Prostate gland (tissue), 2 donors: ENCODE measurements at regions not wholly inside any gene's neighbourhood (a gene's known extent, or its start where the extent isn't known, plus 50 kb on each side); places are given as distances from the start of the nearest gene placed in this dataset.

ENCODE experiments used
- DNase-seq: peaks from one replicate; pipeline ENCODE4 v3.0.0-alpha.2; 2019; ENCODE audit warnings: low spot score
- H3K27ac ChIP-seq, 2 donors: fragments of 200-600 bp; sonication (generic); 2 replicates each; pipeline ENCODE4 v1.5.1; 2017 to 2019
- H3K27me3 ChIP-seq: fragments of 200-600 bp; sonication (generic); replicated peaks from 2 replicates; pipeline ENCODE4 v1.5.1; 2019; ENCODE audit not compliant: insufficient read depth
- H3K36me3 ChIP-seq, 2 donors: fragments of 200-600 bp; sonication (generic); 1 replicate in 1 of 2; 2 replicates in 1 of 2; pipeline versions ENCODE4 v1.5.1 to v1.8.1; 2017 to 2019
- H3K4me1 ChIP-seq: fragments of 200-600 bp; sonication (generic); replicated peaks from 2 replicates; pipeline ENCODE4 v1.5.1; 2019
- H3K4me3 ChIP-seq, 2 donors: fragments of 200-600 bp; sonication (generic); 2 replicates each; pipeline ENCODE4 v1.5.1; 2017 to 2019
- H3K9me3 ChIP-seq: fragments of 200-600 bp; sonication (generic); 2 replicates; pipeline ENCODE4 v1.5.1; 2017
- CTCF ChIP-seq, 4 experiments: fragments of 200-600 bp in 2 of 4; fragments of 450-650 bp in 2 of 4; sonication (generic) in 2 of 4; IDR thresholded peaks; 1 replicate in 3 of 4; 2 replicates in 1 of 4; pipeline ENCODE4 v1.5.1; 2016 to 2019; ENCODE audit warnings: antibody characterized with exemption in 4 of 4, mild to moderate bottlenecking in 2 of 4, moderate library complexity in 2 of 4
- POLR2A ChIP-seq: fragments of 450-650 bp; IDR thresholded peaks from one replicate; pipeline ENCODE4 v1.6.1; 2016; ENCODE audit warnings: antibody characterized with exemption, mild to moderate bottlenecking
- POLR2AphosphoS5 ChIP-seq: sonication (generic); formaldehyde crosslinking; IDR thresholded peaks from one replicate; pipeline ENCODE4 v1.6.1; 2017; ENCODE audit warnings: antibody characterized with exemption
- WGBS: methylation state at CpG from one replicate; pipeline ENCODE4 v1.1.5; 2018; 5-methylcytosine and 5-hydroxymethylcytosine counted together
- intact Hi-C: fragments of 100-400 bp; cut with DNase I; formaldehyde crosslinking; loops from one replicate; pipeline ENCODE4 v1.14.2; 2022

- Histone ChIP-seq H3K36me3 (no peaks in the 10 kb centered on the region), H3K27me3 (no peaks in the 10 kb centered on the region), H3K4me3 (no peak overlapping the region), H3K9me3 (no peaks in the 10 kb centered on the region), H3K27ac (no peak overlapping the region), H3K4me1 (no peaks in the 10 kb centered on the region)
- DNase-seq, result no peak
- TF ChIP-seq CTCF (IDR thresholded peaks at IDR 0.05), result no peak
- TF ChIP-seq POLR2AphosphoS5, result no peak
- TF ChIP-seq POLR2A, result no peak
- intact Hi-C loops, result no loop called here
- 100% methylated on average over 2 of the region's 2 CpGs for WGBS
Measured at GRCh38 chr10:112006407-112006806, 177.2 kb downstream of the GPAM start.

- DNase-seq, result no peak
- intact Hi-C loops, result no loop called here
- Histone ChIP-seq H3K36me3 (no peaks in the 10 kb centered on the region), H3K27me3 (no peaks in the 10 kb centered on the region), H3K4me3 (no peak overlapping the region), H3K27ac (no peak overlapping the region), H3K4me1 (no peaks in the 10 kb centered on the region), H3K9me3 (no peaks in the 10 kb centered on the region)
- 78% methylated on average over 7 of the region's 7 CpGs for WGBS
- TF ChIP-seq POLR2AphosphoS5, result no peak
Measured at GRCh38 chr10:112006831-112007230, 176.7 kb downstream of the GPAM start.

GRCh38 chr10:112022196-112022595 is 161.4 kb downstream of the GPAM start:
- no peak overlapping the region for H3K27ac ChIP-seq
- no peaks in the 10 kb centered on the region for H3K36me3 ChIP-seq
- 55% methylated on average over 1 of the region's 1 CpG for WGBS
- no peak overlapping the region for H3K4me3 ChIP-seq
- no peaks in the 10 kb centered on the region for H3K9me3 ChIP-seq
- no peak for TF ChIP-seq POLR2AphosphoS5
- TF ChIP-seq CTCF (IDR thresholded peaks at IDR 0.05), result no peak
- no peak for TF ChIP-seq POLR2A
- no peaks in the 10 kb centered on the region for H3K27me3 ChIP-seq
- no peaks in the 10 kb centered on the region for H3K4me1 ChIP-seq
- DNase-seq, result no peak
- intact Hi-C loops, result no loop called here

GRCh38 chr10:112024079-112024478 is 159.5 kb downstream of the GPAM start:
- H3K4me1 ChIP-seq, result no peaks in the 10 kb centered on the region
- intact Hi-C loops, result no loop called here
- H3K27me3 ChIP-seq, result no peaks in the 10 kb centered on the region
- H3K4me3 ChIP-seq, result no peak overlapping the region
- no peak overlapping the region for H3K27ac ChIP-seq
- H3K9me3 ChIP-seq, result no peaks in the 10 kb centered on the region
- no peak for DNase-seq
- H3K36me3 ChIP-seq, result no peaks in the 10 kb centered on the region
- TF ChIP-seq POLR2AphosphoS5 (no peak), CTCF (IDR thresholded peaks at IDR 0.05) (no peak), POLR2A (no peak)

GRCh38 chr10:112025228-112025627 is 158.3 kb downstream of the GPAM start:
- Histone ChIP-seq H3K4me3 (no peak overlapping the region), H3K9me3 (no peaks in the 10 kb centered on the region), H3K4me1 (no peaks in the 10 kb centered on the region), H3K36me3 (no peaks in the 10 kb centered on the region), H3K27me3 (no peaks in the 10 kb centered on the region), H3K27ac (no peak overlapping the region)
- intact Hi-C loops, result no loop called here
- DNase-seq, result no peak
- WGBS, result 85% methylated on average over 4 of the region's 4 CpGs
- no peak for TF ChIP-seq POLR2AphosphoS5
- TF ChIP-seq CTCF (IDR thresholded peaks at IDR 0.05), result no peak
